Progenitor cell of endocrine pancreas (in vitro differentiated cells): ENCODE measurements at regions not wholly inside any gene's neighbourhood (a gene's known extent, or its start where the extent isn't known, plus 50 kb on each side); places are given as distances from the start of the nearest gene placed in this dataset.
A peak's percentile ranks its signal among the peaks of the same experiment; 100 is the strongest.

Source experiments
- DNase-seq: peaks from one replicate; pipeline ENCODE4 v3.0.0; 2021; ENCODE audit warnings: low spot score; ENCODE audit not compliant: unreplicated experiment
- H3K27ac Mint-ChIP-seq: 2 replicates; pipeline ENCODE4 v1.8.0; 2021; ENCODE audit warnings: mild to moderate bottlenecking, moderate library complexity, mixed read lengths
- H3K27me3 Mint-ChIP-seq: 2 replicates; pipeline ENCODE4 v1.8.0; 2021; ENCODE audit warnings: mixed read lengths
- H3K36me3 Mint-ChIP-seq: 2 replicates; pipeline ENCODE4 v1.8.0; 2022; ENCODE audit warnings: mixed read lengths; ENCODE audit not compliant: insufficient read depth
- H3K4me1 Mint-ChIP-seq: 2 replicates; pipeline ENCODE4 v1.8.0; 2021; ENCODE audit warnings: low read depth, mixed read lengths
- H3K4me3 Mint-ChIP-seq: 2 replicates; pipeline ENCODE4 v1.8.0; 2021; ENCODE audit warnings: low read depth, mild to moderate bottlenecking, moderate library complexity, mixed read lengths
- H3K9me3 Mint-ChIP-seq: 2 replicates; pipeline ENCODE4 v1.8.0; 2021; ENCODE audit warnings: low read depth, mixed read lengths
- CTCF ChIP-seq: fragments of 200-600 bp; sonication (generic); IDR thresholded peaks from one replicate; pipeline ENCODE4 v1.5.0; 2021; ENCODE audit warnings: antibody characterized with exemption, mild to moderate bottlenecking; ENCODE audit not compliant: unreplicated experiment

GRCh38 chr7:110129159-110129558, 961.8 kb upstream of the LRRN3 start:
- Mint-ChIP-seq H3K27ac (no peak overlapping the region), H3K36me3 (peaks cover 2% of the 10 kb centered on the region), H3K4me1 (no peaks in the 10 kb centered on the region), H3K9me3 (peaks cover 10% of the 10 kb centered on the region), H3K27me3 (no peaks in the 10 kb centered on the region), H3K4me3 (no peak overlapping the region)
- no peak for DNase-seq
- TF ChIP-seq CTCF = no peak

DNA sequence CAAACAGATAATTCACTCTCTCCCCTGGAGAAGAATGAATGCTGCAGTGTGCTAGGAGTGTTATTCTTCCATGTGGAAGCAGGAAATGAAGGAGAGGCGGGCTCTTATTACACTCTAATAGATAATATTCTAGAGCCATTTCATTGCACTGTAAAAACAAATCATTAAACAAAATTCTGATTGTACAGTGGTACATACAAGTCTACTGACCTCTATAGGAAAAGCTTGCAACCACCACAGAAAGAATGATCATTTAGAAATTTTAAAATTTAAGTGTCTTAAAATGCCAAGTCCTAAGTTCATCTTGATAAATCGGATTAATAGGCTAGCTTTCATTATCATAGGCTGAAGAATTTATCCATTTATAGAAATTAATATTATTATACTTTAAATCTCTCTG, 960.3 kb upstream of the LRRN3 start:
- no peak for DNase-seq
- H3K27ac Mint-ChIP-seq = no peak overlapping the region
- no peak overlapping the region for H3K4me3 Mint-ChIP-seq
- no peaks in the 10 kb centered on the region for H3K27me3 Mint-ChIP-seq
- H3K4me1 Mint-ChIP-seq = peaks cover 7% of the 10 kb centered on the region
- TF ChIP-seq CTCF = peak; percentile 17
- H3K9me3 Mint-ChIP-seq = no peaks in the 10 kb centered on the region
- no peaks in the 10 kb centered on the region for H3K36me3 Mint-ChIP-seq

GRCh38 chr7:110131344-110131743, 959.6 kb upstream of the LRRN3 start:
- H3K4me1 Mint-ChIP-seq = peaks cover 9% of the 10 kb centered on the region
- H3K36me3 Mint-ChIP-seq = no peaks in the 10 kb centered on the region
- no peak overlapping the region for H3K27ac Mint-ChIP-seq
- H3K27me3 Mint-ChIP-seq = no peaks in the 10 kb centered on the region
- no peaks in the 10 kb centered on the region for H3K9me3 Mint-ChIP-seq
- no peak for DNase-seq
- no peak for TF ChIP-seq CTCF
- no peak overlapping the region for H3K4me3 Mint-ChIP-seq

- no peaks in the 10 kb centered on the region for H3K36me3 Mint-ChIP-seq
- no peak overlapping the region for H3K27ac Mint-ChIP-seq
- no peak overlapping the region for H3K4me3 Mint-ChIP-seq
- no peaks in the 10 kb centered on the region for H3K27me3 Mint-ChIP-seq
- DNase-seq = no peak
- TF ChIP-seq CTCF = no peak
- peaks cover 5% of the 10 kb centered on the region for H3K9me3 Mint-ChIP-seq
- peaks cover 9% of the 10 kb centered on the region for H3K4me1 Mint-ChIP-seq
Observed at GRCh38 chr7:110139056-110139455, 951.9 kb upstream of the LRRN3 start.

- no peaks in the 10 kb centered on the region for H3K4me1 Mint-ChIP-seq
- peaks cover 9% of the 10 kb centered on the region for H3K9me3 Mint-ChIP-seq
- no peak overlapping the region for H3K27ac Mint-ChIP-seq
- no peak for DNase-seq
- H3K4me3 Mint-ChIP-seq = no peak overlapping the region
- no peaks in the 10 kb centered on the region for H3K36me3 Mint-ChIP-seq
- TF ChIP-seq CTCF = no peak
- H3K27me3 Mint-ChIP-seq = no peaks in the 10 kb centered on the region
Observed at GRCh38 chr7:110142939-110143526, 947.9 kb upstream of the LRRN3 start.
